GM12878 (cell line): ENCODE measurements at regions not wholly inside any gene's neighbourhood (a gene's known extent, or its start where the extent isn't known, plus 50 kb on each side); places are given as distances from the start of the nearest gene placed in this dataset.

ENCODE experiments used
- ATAC-seq: fragments of 200-7000 bp; cut with Tn5 transposase; 3 replicates; pipeline ENCODE4 v1.9.1; 2020; ENCODE audit warnings: mild to moderate bottlenecking, moderate library complexity
- BruUV-seq: library from RNA; stranded (reverse); fragments of 400-500 nt; replicated peaks from 2 replicates; lab custom pipeline; 2021; lab: Mats Ljungman, UMichigan
- CTCF ChIA-PET: fragments of 300-600 bp; sonication (Branson Sonifier 250); formaldehyde crosslinking; extraction: SDS; loops from one replicate; lab custom pipeline; 2021; ENCODE audit warnings: inconsistent platforms; lab: Yijun Ruan, JAX
- POLR2A ChIA-PET: fragments of 350-600 bp; formaldehyde crosslinking; extraction: SDS; loops from one replicate; lab custom pipeline; 2021; ENCODE audit warnings: inconsistent platforms; lab: Charles Lee
- RAD21 ChIA-PET: fragments of 300-600 bp; sonication (Branson Sonifier 250); formaldehyde crosslinking; loops from one replicate; lab custom pipeline; 2023; ENCODE audit warnings: antibody characterized with exemption; ENCODE audit not compliant: unreplicated experiment; lab: Charles Lee
- SMC1A ChIA-PET: fragments of 300-600 bp; sonication (Branson Sonifier 250); formaldehyde crosslinking; loops from one replicate; lab custom pipeline; 2023; ENCODE audit not compliant: unreplicated experiment, uncharacterized antibody; lab: Charles Lee
- DNase-seq: peaks from one replicate; pipeline ENCODE4 v3.0.0-alpha.2; 2011; ENCODE audit warnings: low read depth, low spot score
- FAIRE-seq: peaks from 3 replicates; lab custom pipeline; 2011; peaks lifted over from hg19 to GRCh38; lab: Jason Lieb, UNC
- H2AFZ ChIP-seq: 2 replicates; pipeline ENCODE4 v1.6.0; 2011; ENCODE audit warnings: low read depth, low read length, control low read depth; ENCODE audit not compliant: control insufficient read depth
- H3K27ac ChIP-seq: 2 replicates; pipeline ENCODE4 v1.5.1; 2011; ENCODE audit warnings: control low read depth; ENCODE audit not compliant: control insufficient read depth, insufficient read depth
- H3K27me3 ChIP-seq, 2 experiments: replicated peaks in 1 of 2; 2 replicates each; pipeline versions ENCODE4 v1.6.0 to v1.6.1; 2011; ENCODE audit warnings: low read length in 1 of 2; ENCODE audit not compliant: control insufficient read depth in 2 of 2, insufficient read depth in 2 of 2
- H3K36me3 ChIP-seq, 2 experiments: 2 replicates each; pipeline ENCODE4 v1.5.1; 2011; ENCODE audit warnings: low read length in 1 of 2; ENCODE audit not compliant: control insufficient read depth in 2 of 2, insufficient read depth in 2 of 2
- H3K4me1 ChIP-seq: 2 replicates; pipeline ENCODE4 v1.6.1; 2011; ENCODE audit warnings: mild to moderate bottlenecking, low read length, moderate library complexity, mixed read lengths; ENCODE audit not compliant: control insufficient read depth, insufficient read depth
- H3K4me2 ChIP-seq: 2 replicates; pipeline ENCODE4 v1.6.0; 2011; ENCODE audit warnings: control low read depth; ENCODE audit not compliant: control insufficient read depth, insufficient read depth
- H3K4me3 ChIP-seq: fragments of 200-600 bp; sonication (generic); 2 replicates; pipeline ENCODE4 v1.5.1; 2016
- H3K79me2 ChIP-seq: 2 replicates; pipeline ENCODE4 v1.6.0; 2011; ENCODE audit warnings: low read length; ENCODE audit not compliant: control insufficient read depth, insufficient read depth
- H3K9ac ChIP-seq: 2 replicates; pipeline ENCODE4 v1.8.0; 2011; ENCODE audit warnings: low read length, control low read depth, mixed read lengths; ENCODE audit not compliant: control insufficient read depth, insufficient read depth
- H3K9me3 ChIP-seq: replicated peaks from 3 replicates; pipeline ENCODE4 v1.5.1; 2011; ENCODE audit warnings: mild to moderate bottlenecking, low read length; ENCODE audit not compliant: control insufficient read depth, insufficient read depth
- H4K20me1 ChIP-seq: 2 replicates; pipeline ENCODE4 v1.6.0; 2011; ENCODE audit not compliant: control insufficient read depth, insufficient read depth
- IKZF1 ChIP-seq: fragments of 450-650 bp; conservative IDR thresholded peaks from 2 replicates; pipeline ENCODE4 v1.6.1; 2017; ENCODE audit warnings: antibody characterized with exemption, mild to moderate bottlenecking
- MEF2A ChIP-seq: IDR thresholded peaks from 2 replicates; pipeline ENCODE4 v1.6.1; 2011; ENCODE audit warnings: low read depth, mild to moderate bottlenecking, low read length, moderate library complexity; ENCODE audit not compliant: insufficient read depth
- NBN ChIP-seq: fragments of 450-650 bp; IDR thresholded peaks from 2 replicates; pipeline ENCODE4 v1.6.1; 2016
- WGBS: methylation state at CpG from one replicate; pipeline ENCODE4 v1.1.6; 2016; ENCODE audit warnings: low lambda C conversion rate; ENCODE audit not compliant: insufficient replicate concordance, insufficient coverage; ENCODE audit errors: missing lambda C conversion rate; 5-methylcytosine and 5-hydroxymethylcytosine counted together
- in situ Hi-C: fragments of 300-500 bp; cut with MboI; formaldehyde crosslinking; loops from 9 replicates; pipeline ENCODE4 v1.14.3; 2018; ENCODE audit warnings: mixed read lengths
- intact Hi-C: fragments of 100-400 bp; cut with micrococcal nuclease; formaldehyde crosslinking; loops from one replicate; pipeline ENCODE4 v1.14.2; 2022; ENCODE audit not compliant: unreplicated experiment
- TF ChIP-seq, protein P1 (sequence below): fragments of 450-650 bp; IDR thresholded peaks from 2 replicates; pipeline ENCODE4 v1.6.1; 2017; ENCODE audit warnings: antibody characterized with exemption, mild to moderate bottlenecking, moderate library complexity
- TF ChIP-seq, protein P2 (sequence below): fragments of 450-650 bp; formaldehyde crosslinking; IDR thresholded peaks from 2 replicates; pipeline ENCODE4 v1.4.0; 2020; ENCODE audit warnings: mild to moderate bottlenecking, moderate library complexity
- TF ChIP-seq, protein P3 (sequence below): fragments of 450-650 bp; IDR thresholded peaks from 2 replicates; pipeline ENCODE4 v1.6.1; 2017; ENCODE audit warnings: low read depth, mild to moderate bottlenecking, moderate library complexity
- TF ChIP-seq, protein P4 (sequence below): fragments of 450-650 bp; IDR thresholded peaks from 2 replicates; pipeline ENCODE4 v1.6.1; 2017; ENCODE audit warnings: mild to moderate bottlenecking, moderate library complexity

DNA sequence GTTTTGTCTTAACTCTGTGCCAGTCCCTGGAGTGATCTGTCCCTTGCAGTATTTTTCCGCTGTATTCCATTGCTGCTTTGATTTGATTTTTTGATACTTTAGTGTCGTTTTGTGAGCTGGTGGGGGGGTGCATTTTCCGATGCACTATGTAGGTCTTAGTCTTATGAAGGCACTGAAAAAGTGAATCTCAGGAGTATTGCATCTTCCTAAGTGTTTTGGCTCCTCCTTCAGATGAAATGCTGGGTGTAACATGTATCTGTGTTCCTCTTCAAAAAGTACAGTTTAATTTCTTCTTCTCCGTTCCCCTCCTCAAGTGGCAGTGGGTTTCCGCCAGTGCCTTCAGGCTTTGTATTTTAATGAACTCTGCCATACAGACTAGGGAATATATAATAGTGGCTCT is 580.7 kb upstream of the GJE1 start:
- ChIA-PET CTCF (no interaction called here), SMC1A (interaction anchor here (1.0 to 3.1 kb wide), 4 partner anchors 9 to 152 kb away, joined by 3 to 10 read pairs (median 4); no protein-coding TSS in a partner anchor), POLR2A (no interaction called here), RAD21 (no interaction called here)
- H3K4me1 ChIP-seq: no peaks in the 10 kb centered on the region
- in situ Hi-C loops (no loop called here), intact Hi-C loops (loop anchor here (2.0 kb wide), 1 partner anchor 69 kb away; no protein-coding TSS in a partner anchor)
- H3K27ac ChIP-seq: no peak overlapping the region
- ATAC-seq: no peak
- TF ChIP-seq NBN: no peak
- TF ChIP-seq, protein P1, sequence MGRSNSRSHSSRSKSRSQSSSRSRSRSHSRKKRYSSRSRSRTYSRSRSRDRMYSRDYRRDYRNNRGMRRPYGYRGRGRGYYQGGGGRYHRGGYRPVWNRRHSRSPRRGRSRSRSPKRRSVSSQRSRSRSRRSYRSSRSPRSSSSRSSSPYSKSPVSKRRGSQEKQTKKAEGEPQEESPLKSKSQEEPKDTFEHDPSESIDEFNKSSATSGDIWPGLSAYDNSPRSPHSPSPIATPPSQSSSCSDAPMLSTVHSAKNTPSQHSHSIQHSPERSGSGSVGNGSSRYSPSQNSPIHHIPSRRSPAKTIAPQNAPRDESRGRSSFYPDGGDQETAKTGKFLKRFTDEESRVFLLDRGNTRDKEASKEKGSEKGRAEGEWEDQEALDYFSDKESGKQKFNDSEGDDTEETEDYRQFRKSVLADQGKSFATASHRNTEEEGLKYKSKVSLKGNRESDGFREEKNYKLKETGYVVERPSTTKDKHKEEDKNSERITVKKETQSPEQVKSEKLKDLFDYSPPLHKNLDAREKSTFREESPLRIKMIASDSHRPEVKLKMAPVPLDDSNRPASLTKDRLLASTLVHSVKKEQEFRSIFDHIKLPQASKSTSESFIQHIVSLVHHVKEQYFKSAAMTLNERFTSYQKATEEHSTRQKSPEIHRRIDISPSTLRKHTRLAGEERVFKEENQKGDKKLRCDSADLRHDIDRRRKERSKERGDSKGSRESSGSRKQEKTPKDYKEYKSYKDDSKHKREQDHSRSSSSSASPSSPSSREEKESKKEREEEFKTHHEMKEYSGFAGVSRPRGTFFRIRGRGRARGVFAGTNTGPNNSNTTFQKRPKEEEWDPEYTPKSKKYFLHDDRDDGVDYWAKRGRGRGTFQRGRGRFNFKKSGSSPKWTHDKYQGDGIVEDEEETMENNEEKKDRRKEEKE: no peak
- TF ChIP-seq, protein P2, sequence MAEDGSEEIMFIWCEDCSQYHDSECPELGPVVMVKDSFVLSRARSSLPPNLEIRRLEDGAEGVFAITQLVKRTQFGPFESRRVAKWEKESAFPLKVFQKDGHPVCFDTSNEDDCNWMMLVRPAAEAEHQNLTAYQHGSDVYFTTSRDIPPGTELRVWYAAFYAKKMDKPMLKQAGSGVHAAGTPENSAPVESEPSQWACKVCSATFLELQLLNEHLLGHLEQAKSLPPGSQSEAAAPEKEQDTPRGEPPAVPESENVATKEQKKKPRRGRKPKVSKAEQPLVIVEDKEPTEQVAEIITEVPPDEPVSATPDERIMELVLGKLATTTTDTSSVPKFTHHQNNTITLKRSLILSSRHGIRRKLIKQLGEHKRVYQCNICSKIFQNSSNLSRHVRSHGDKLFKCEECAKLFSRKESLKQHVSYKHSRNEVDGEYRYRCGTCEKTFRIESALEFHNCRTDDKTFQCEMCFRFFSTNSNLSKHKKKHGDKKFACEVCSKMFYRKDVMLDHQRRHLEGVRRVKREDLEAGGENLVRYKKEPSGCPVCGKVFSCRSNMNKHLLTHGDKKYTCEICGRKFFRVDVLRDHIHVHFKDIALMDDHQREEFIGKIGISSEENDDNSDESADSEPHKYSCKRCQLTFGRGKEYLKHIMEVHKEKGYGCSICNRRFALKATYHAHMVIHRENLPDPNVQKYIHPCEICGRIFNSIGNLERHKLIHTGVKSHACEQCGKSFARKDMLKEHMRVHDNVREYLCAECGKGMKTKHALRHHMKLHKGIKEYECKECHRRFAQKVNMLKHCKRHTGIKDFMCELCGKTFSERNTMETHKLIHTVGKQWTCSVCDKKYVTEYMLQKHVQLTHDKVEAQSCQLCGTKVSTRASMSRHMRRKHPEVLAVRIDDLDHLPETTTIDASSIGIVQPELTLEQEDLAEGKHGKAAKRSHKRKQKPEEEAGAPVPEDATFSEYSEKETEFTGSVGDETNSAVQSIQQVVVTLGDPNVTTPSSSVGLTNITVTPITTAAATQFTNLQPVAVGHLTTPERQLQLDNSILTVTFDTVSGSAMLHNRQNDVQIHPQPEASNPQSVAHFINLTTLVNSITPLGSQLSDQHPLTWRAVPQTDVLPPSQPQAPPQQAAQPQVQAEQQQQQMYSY: no peak
- no peak for TF ChIP-seq IKZF1
- no peak for TF ChIP-seq MEF2A
- TF ChIP-seq, protein P3, sequence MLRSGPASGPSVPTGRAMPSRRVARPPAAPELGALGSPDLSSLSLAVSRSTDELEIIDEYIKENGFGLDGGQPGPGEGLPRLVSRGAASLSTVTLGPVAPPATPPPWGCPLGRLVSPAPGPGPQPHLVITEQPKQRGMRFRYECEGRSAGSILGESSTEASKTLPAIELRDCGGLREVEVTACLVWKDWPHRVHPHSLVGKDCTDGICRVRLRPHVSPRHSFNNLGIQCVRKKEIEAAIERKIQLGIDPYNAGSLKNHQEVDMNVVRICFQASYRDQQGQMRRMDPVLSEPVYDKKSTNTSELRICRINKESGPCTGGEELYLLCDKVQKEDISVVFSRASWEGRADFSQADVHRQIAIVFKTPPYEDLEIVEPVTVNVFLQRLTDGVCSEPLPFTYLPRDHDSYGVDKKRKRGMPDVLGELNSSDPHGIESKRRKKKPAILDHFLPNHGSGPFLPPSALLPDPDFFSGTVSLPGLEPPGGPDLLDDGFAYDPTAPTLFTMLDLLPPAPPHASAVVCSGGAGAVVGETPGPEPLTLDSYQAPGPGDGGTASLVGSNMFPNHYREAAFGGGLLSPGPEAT: no peak
- TF ChIP-seq, protein P4, sequence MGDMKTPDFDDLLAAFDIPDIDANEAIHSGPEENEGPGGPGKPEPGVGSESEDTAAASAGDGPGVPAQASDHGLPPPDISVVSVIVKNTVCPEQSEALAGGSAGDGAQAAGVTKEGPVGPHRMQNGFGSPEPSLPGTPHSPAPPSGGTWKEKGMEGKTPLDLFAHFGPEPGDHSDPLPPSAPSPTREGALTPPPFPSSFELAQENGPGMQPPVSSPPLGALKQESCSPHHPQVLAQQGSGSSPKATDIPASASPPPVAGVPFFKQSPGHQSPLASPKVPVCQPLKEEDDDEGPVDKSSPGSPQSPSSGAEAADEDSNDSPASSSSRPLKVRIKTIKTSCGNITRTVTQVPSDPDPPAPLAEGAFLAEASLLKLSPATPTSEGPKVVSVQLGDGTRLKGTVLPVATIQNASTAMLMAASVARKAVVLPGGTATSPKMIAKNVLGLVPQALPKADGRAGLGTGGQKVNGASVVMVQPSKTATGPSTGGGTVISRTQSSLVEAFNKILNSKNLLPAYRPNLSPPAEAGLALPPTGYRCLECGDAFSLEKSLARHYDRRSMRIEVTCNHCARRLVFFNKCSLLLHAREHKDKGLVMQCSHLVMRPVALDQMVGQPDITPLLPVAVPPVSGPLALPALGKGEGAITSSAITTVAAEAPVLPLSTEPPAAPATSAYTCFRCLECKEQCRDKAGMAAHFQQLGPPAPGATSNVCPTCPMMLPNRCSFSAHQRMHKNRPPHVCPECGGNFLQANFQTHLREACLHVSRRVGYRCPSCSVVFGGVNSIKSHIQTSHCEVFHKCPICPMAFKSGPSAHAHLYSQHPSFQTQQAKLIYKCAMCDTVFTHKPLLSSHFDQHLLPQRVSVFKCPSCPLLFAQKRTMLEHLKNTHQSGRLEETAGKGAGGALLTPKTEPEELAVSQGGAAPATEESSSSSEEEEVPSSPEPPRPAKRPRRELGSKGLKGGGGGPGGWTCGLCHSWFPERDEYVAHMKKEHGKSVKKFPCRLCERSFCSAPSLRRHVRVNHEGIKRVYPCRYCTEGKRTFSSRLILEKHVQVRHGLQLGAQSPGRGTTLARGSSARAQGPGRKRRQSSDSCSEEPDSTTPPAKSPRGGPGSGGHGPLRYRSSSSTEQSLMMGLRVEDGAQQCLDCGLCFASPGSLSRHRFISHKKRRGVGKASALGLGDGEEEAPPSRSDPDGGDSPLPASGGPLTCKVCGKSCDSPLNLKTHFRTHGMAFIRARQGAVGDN: no peak
- H3K4me3 ChIP-seq: no peak overlapping the region
- no peaks in the 10 kb centered on the region for H3K79me2 ChIP-seq
- WGBS: 80% methylated on average over 5 of the region's 5 CpGs
- no peaks in the 10 kb centered on the region for H3K36me3 ChIP-seq
- H2AFZ ChIP-seq: no peak overlapping the region
- no peaks in the 10 kb centered on the region for H3K27me3 ChIP-seq
- no peak overlapping the region for H3K4me2 ChIP-seq
- no peaks in the 10 kb centered on the region; the same call in 2 of the 3 replicates for H3K9me3 ChIP-seq
- no peaks in the 10 kb centered on the region for H4K20me1 ChIP-seq
- BruUV-seq: no TSS peak
- H3K9ac ChIP-seq: no peak overlapping the region
- FAIRE-seq: no peak
- DNase-seq: no peak
